Hematopoietic multipotent progenitor cell treated with erythropoietin and hydrocortisone succinate and interleukin-3 and kit ligand, for 8 days (in vitro differentiated cells): ENCODE measurements at regions not wholly inside any gene's neighbourhood (a gene's known extent, or its start where the extent isn't known, plus 50 kb on each side); places are given as distances from the start of the nearest gene placed in this dataset.
"Not testable (repeated sequence)": the region's sequence is repeated elsewhere in the genome, so short reads cannot be mapped to it uniquely, and the experiment has no call there.

ENCODE experiments used
- DNase-seq: peaks from one replicate; pipeline ENCODE4 v3.0.0-alpha.2; 2015

DNA sequence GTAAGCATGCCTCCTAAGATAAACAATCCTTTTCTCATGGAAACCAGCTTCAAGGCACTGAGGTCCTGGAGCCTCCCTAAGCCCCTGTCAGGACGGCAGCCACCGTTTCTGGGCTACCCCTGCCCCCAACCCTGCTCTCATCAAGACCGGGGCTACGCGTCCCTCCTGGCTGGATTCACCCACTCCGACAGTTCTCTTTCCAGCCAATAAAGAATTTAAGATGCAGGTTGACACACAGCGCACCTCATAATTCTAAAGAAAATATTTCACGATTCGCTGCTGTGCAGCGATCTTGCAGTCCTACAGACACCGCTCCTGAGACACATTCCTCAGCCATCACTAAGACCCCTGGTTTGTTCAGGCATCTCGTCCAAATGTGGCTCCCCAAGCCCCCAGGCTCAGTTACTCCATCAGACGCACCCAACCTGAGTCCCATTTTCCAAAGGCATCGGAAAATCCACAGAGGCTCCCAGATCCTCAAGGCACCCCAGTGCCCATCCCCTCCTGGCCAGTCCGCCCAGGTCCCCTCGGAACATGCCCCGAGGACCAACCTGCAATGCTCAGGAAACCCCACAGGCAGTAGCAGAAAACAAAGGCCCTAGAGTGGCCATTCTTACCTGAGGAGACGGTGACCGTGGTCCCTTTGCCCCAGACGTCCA, 336.3 kb downstream of the TMEM121 start:
- no peak for DNase-seq

GRCh38 chr14:105863296-105864108, 337.1 kb downstream of the TMEM121 start:
- DNase-seq: no peak

- no peak for DNase-seq
Observed at GRCh38 chr14:105864116-105864515, 337.7 kb downstream of the TMEM121 start.

DNA sequence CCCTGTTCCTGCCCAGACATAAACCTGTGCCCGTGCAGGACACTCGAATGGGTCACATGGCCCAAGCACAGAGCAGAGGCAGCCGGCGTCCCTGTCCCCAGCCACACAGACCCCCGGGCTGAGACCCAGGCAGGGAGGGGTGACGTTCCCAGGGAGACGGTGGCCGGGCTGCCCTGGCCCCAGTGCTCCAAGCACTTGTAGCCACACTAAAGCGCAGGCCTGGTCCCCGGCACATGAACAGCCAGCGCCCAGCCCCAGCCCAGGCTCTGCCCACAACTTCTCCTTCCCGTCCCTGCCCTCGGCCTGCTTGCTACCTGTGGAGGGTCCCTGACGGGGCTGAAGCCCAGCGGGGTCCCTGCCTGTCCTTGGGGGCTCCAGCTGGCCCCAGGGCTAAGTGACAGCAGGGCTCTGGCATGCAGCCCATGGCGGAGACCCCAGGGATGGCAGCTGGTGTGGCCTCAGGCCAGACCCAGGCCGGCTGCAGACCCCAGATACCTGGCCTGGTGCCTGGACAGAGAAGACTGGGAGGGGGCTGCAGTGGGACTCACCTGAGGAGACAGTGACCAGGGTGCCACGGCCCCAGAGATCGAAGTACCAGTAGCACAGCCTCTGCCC, 338.4 kb downstream of the TMEM121 start:
- DNase-seq: no peak

DNA sequence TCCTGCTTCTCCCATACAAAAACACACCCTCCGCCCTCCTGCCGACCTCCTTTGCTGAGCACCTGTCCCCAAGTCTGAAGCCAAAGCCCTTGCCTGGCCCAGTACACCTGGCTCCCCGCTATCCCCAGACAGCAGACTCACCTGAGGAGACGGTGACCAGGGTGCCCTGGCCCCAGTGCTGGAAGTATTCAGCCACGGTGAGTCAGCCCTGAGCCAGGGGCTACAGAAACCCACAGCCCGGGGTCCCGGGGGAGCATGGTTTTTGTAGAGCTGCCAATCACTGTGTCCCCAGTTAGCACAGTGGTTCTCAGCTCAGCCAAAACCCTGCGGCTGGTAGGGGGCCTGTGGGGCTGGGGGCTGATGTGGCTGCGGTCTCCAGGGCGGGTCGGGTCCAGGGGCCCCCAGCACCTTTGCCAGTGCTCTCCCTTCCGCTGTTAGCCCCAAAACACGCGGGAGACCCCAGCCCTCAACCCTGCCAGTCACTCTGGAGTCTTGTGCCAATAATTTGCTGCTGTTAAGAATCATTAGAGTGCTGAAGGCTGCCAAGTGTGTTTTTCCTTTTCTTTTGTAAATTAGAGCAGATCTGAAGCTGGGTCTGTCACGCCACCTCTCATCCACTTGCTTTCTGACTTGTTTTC, 339.0 kb downstream of the TMEM121 start:
- DNase-seq: no peak

DNA sequence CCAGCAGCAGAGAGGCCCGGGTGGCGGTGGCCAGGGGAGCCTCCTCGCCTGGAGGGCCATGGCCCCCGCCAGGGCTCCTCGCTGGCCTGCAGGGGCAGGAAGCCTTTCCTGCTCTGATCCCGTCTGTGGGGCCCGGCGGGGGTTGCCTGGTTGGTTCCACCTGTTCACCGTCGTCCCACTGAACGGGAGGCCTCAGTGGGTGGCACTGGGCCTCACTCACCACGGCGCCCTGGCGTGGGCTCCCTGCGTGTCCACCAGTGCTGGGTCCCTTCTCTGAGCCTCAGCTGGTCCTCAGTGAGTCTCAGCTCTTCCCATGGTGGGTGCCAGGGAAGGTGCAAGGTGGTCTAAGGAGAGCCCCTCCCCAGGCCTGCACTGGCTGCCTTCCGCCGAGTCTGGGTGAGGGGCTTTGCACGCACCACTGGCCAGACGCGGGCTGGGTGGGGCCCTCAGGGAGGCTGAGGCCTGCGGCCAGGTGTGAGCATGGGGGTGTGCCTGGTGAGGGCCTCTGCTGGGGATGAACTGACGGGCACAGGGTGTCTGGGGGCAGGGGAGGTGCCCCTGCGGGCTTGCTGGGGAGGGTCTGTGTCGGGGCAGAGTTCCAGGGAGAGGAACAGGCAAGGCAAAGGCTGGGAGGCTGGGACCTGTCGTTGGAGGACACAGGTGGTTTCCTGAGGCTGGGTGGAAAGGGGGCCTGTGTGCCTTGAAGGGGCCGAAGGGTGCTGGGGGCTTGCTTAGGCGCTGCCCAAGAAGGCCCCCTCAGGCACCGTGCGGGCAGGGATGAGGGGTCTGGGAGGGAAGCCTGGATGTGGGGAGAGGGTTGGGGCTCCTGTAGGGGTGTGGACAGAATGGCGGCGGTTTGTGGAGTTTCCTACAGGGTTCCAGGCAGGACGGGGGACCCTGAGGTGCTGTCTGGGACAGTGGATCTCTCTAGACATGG, 339.8 kb downstream of the TMEM121 start:
- DNase-seq: no peak

GRCh38 chr14:105866841-105867321, 340.5 kb downstream of the TMEM121 start:
- DNase-seq: no peak

GRCh38 chr14:105867961-105868599, 341.7 kb downstream of the TMEM121 start:
- no peak for DNase-seq

DNA sequence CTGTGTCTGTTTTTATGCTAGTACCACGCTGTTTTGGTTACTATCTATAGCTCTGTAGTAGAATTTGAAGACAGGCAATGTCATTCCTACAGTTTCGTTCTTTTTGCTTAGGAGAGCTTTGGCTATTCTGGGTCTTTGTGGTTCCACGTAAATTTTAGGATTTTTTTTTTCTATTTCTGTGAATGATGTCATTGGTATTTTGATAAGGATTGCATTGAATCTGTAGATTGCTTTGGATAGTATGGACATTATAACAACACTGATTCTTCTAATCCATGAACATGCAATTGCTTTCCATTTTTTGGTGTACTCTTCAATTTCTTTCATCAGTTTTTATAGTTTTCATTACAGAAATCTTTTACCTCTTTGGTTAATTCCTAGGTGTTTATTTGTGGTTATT, 345.2 kb downstream of the TMEM121 start:
- DNase-seq: no peak

GRCh38 chr14:105873870-105874512, 347.6 kb downstream of the TMEM121 start:
- DNase-seq: no peak

- no peak for DNase-seq
Observed at GRCh38 chr14:105876158-105876557, 349.8 kb downstream of the TMEM121 start.

DNA sequence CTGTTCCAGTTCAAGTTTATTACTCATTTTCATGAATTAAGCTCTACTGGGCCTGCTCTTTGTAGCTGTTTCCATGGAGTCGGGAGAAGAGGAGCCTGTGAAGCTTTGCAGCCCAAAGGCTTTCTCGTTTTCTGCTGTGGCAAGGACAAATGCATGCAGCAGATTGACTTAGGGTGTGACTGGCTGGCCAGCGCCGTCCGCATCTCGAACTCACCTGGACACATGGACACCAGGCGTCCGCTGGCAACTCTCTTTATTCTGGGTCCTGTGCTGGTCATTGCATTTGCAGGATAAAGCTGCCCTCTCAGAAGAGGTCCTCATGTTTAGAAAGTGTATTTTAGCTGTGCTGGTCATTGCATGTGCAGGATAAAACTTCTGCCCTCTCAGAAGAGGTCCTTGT, 350.4 kb downstream of the TMEM121 start:
- DNase-seq: no peak

DNA sequence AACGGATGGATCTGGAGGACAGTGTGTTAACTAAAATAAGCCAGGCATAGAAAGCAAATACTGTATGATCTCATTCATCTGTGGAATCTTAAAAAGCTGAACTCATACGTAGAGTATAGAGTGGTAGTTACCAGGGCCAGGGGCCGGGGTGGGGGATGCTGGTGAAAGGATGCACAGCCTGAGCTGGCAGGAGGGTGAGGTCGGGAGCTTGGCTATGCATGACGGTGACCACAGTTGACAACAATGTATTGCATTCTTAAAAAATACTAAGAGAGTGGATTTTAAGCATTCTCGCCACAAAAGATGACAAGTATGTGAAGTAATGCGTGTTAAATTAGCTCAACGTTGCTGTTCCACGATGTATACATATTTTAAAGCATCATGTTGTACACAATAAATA, 351.3 kb downstream of the TMEM121 start:
- no peak for DNase-seq

DNA sequence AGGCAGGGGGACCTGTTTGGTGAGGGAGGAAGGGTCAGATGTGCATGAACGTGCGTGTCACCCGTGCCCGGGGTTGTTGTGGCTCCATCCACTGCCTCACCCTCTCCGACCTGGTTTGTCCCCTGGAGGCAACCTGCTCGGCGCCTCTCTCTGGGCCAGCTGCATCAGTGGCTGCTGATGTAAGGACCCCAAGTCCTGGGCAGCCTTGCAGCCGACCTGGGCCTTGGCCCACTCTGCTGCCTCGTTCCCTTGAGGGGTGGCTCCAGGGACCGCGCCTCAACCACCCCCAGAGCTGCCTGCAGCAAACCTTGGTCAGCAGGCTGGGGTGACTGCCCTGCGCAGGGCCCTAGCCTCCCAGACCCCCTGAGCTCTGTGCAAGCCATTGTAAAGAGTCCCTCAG, 351.7 kb downstream of the TMEM121 start:
- DNase-seq: no peak

GRCh38 chr14:105878554-105878953, 352.2 kb downstream of the TMEM121 start:
- no peak for DNase-seq

DNA sequence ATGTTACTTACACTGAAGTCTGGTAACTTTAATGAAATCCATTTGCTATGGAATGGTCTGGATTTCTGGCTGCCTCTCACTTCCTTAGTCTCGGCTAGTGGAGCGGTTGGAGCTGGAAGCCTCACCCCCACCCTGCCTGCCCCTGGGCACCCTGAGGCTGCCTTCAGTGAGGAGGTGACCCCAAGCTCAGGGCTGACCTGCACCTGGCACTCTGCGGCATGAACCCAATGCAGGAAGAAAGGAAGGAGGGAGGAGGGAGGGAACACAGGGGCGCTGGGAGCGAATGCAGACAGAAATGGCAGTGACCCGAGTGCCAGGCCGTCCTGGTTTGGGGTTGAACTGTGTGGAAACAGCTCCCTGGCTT, 353.1 kb downstream of the TMEM121 start:
- DNase-seq: no peak

DNA sequence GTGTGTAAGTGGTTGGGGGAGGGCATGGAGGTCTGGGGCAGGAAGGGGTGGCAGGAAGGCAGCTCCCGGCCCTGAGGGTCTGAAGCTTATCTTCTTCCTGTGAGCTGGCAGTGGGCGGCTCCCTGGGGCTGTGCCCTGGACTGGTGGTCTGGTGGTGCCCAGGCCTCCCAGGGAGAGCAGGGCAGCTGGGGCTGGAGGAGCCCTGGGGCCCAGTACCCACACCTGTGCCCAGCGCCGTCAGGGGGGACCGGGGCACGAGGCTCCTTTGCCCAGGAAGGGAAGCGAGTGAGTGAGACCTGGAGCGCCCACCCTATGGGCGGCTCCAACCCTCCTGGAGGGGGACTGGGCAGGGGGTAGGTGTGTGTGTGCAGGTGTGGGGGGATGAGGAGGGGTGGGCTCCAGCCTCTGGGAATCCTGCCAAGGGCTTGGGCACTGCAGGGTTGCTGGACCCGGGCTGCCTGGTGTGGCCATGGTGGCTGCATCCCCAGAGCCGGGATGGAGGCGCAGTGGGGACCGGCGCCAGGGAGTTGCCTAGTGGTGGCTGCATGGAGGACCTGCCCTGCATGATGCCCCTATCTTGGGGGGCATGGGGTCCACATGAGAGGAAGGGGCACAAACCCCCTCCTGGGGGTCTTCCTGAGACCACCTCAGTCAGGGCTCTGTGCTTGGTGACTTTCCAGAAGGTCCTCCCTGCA, 353.6 kb downstream of the TMEM121 start:
- peak; percentile 38 for DNase-seq

GRCh38 chr14:105880616-105881015, 354.2 kb downstream of the TMEM121 start:
- DNase-seq: no peak

DNA sequence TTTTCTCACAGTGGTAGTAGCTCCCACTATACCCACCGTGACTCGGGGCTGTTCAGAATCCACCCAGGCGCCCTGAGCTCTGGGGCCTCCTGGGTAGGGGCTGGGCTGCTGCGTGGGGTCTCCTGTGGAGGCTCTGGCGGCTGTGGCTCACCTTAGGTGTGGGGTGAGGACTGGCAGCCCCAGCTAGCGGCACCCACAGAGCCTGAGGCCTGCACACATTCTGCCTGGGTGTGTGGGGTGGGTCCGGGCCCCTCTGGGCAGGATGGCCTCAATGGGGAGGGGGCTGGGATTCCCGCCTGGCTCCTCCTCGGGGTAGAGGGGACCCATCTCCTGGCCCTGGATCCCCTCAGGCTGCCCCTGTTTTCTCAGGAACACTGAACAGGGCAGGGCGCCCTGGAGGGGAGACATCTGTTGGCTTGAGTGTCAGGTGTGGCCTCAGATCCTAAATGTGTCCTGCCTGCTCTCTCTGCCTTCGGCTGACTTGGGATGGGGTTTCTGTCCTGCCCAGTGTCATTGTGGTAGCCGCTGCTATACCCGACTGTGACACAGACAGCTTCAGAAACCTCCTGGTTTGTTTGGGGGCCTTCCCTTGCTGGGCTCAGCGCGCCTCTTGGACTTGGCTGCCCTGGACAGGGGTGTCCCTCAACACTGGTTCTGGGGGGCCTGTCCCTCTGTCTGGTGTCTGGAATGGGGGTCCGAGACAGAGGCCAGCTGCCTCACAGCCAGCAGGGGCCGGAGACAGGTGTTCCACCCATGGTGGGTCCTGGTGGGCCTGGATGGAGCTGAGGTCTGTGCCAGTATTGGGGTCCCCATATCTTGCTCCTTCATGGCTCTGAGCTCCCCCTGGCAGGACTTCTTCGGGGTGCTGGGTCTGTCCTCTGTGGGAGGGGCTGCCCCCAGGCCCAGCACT, 354.9 kb downstream of the TMEM121 start:
- DNase-seq: no peak

GRCh38 chr14:105882011-105882410, 355.6 kb downstream of the TMEM121 start:
- DNase-seq: not testable (repeated sequence)
